Gastroesophageal sphincter (tissue), 3 donors: ENCODE measurements at regions not wholly inside any gene's neighbourhood (a gene's known extent, or its start where the extent isn't known, plus 50 kb on each side); places are given as distances from the start of the nearest gene placed in this dataset.

ENCODE experiments used
- POLR2AphosphoS5 ChIP-seq: sonication (generic); formaldehyde crosslinking; IDR thresholded peaks from one replicate; pipeline ENCODE4 v1.6.1; 2017; ENCODE audit warnings: antibody characterized with exemption
- TF ChIP-seq, protein P1 (sequence below), 4 experiments: fragments of 200-600 bp in 2 of 4; fragments of 450-650 bp in 2 of 4; sonication (generic) in 1 of 4; IDR thresholded peaks; one replicate each; pipeline ENCODE4 v1.5.1; 2017 to 2019; ENCODE audit warnings: antibody characterized with exemption in 4 of 4, mild to moderate bottlenecking in 2 of 4, moderate library complexity in 2 of 4

GRCh38 chrX:26574234-26574633 is 358.3 kb downstream of the MAGEB5 start:
- TF ChIP-seq, protein P1, sequence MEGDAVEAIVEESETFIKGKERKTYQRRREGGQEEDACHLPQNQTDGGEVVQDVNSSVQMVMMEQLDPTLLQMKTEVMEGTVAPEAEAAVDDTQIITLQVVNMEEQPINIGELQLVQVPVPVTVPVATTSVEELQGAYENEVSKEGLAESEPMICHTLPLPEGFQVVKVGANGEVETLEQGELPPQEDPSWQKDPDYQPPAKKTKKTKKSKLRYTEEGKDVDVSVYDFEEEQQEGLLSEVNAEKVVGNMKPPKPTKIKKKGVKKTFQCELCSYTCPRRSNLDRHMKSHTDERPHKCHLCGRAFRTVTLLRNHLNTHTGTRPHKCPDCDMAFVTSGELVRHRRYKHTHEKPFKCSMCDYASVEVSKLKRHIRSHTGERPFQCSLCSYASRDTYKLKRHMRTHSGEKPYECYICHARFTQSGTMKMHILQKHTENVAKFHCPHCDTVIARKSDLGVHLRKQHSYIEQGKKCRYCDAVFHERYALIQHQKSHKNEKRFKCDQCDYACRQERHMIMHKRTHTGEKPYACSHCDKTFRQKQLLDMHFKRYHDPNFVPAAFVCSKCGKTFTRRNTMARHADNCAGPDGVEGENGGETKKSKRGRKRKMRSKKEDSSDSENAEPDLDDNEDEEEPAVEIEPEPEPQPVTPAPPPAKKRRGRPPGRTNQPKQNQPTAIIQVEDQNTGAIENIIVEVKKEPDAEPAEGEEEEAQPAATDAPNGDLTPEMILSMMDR (IDR thresholded peaks at IDR 0.05) = no peak
- no peak for TF ChIP-seq POLR2AphosphoS5
